DMS53 treated with DMSO at 0.1 percent for 48 hours (cell line): ENCODE measurements at regions not wholly inside any gene's neighbourhood (a gene's known extent, or its start where the extent isn't known, plus 50 kb on each side); places are given as distances from the start of the nearest gene placed in this dataset.

Experiments
- DNase-seq: peaks from one replicate; lab custom pipeline; 2025; ENCODE audit not compliant: unreplicated experiment; lab: John Stamatoyannopoulos, UW

DNA sequence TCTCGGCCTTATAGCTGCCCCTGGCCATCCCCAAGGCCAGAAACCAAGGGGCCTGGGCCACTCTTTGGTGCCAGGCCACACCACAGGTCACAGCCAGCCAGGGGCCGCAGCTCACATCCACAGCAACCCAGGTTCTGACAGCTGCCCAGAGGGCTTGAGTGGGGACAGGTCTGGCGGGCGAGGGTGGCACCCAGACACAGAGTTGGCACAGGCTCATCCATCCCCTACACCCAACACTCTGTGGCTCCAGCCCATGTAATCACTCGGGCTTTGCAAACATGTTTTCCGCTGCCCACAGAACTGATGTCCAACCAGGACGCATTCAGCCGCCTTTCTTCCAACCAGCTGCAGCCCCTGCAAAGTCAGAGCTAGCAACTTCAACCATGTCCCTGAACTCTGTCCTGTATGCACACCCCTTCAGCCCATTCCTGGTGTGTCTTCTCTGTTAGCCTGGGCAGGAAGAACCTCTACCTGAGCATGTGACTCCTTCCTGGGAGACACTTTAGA lies 57.7 kb upstream of the PPP2R2D start:
- DNase-seq, result no peak

DNA sequence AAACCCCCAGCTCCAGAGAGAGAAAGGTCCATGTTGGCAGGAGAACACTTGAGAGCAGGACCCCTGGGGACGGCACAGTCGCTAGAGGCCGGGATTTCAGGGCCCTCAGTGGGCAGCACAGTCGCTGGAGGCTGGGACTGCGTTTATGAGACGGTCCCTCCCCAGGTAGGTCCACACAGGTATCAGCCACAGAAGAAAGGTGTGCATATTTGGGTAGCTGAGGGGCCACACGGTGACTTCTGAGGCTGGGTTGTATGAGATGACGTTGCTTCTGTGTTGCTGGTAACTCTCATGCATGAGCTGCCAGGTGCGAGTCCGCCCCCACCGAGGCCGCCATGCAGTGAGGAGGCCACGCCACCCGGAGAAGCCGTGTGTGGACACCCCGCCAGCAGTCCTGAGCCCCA lies 56.9 kb upstream of the PPP2R2D start:
- DNase-seq, result no peak

- no peak for DNase-seq
Observed at GRCh38 chr10:131844529-131845084, 56.2 kb upstream of the PPP2R2D start.

- DNase-seq, result no peak
Observed at GRCh38 chr10:131845505-131846239, 55.1 kb upstream of the PPP2R2D start.

DNA sequence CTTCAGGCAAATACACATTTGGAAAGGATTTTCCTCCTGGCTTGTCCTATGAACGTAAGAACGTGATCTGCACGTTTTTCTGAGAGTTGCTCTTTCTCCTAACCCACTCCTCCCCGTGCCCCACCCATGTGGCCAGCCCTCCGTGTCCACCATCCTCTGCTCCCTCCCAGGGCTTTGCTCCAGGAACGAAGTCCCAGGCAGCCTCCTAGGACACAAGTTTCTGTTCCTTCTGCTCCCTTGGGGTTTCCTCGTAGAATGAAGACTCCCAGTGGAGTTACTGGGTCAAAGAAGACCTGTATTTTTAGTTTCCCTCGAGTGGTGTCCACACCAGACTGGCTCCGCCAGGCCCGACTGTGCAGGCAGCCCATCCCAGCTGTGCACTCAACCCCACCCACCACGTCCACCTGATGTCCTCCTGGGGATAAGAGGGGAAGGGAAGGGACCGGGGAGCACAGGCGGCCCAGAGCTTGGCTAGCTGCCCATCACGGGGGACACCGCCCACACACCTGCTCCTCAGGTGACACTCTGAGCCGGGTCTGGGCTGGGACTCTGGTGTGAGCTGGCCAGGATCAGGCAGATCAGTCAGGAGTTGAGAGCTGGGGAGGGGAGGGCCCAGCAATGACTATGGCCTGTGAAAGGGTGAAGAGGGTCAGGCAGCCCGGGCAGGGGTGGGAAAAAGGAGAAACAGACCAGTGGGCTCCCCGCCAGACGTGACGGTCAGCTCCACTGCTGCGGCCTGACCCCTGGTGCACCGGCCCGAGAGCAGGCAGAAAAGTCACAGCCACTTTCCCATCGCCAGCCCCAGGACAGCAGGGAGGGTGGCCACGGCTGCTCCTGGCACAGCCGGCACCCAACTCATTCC lies 54.3 kb upstream of the PPP2R2D start:
- DNase-seq, result no peak

- no peak for DNase-seq
Observed at GRCh38 chr10:131847241-131847783, 53.5 kb upstream of the PPP2R2D start.

- DNase-seq, result no peak
Observed at GRCh38 chr10:131848296-131848695, 52.5 kb upstream of the PPP2R2D start.

GRCh38 chr10:131848741-131849590 lies 51.8 kb upstream of the PPP2R2D start:
- no peak for DNase-seq

GRCh38 chr10:131849591-131850382 lies 51.0 kb upstream of the PPP2R2D start:
- no peak for DNase-seq

- no peak for DNase-seq
Observed at GRCh38 chr10:131850383-131850870, 50.4 kb upstream of the PPP2R2D start.
